Cerebellar cortex (tissue), 1 donor: ENCODE measurements at regions not wholly inside any gene's neighbourhood (a gene's known extent, or its start where the extent isn't known, plus 50 kb on each side); places are given as distances from the start of the nearest gene placed in this dataset.

Experiments used
- DNase-seq: peaks from one replicate; pipeline ENCODE4 v3.0.0-alpha.2; 2015; ENCODE audit warnings: low spot score

DNA sequence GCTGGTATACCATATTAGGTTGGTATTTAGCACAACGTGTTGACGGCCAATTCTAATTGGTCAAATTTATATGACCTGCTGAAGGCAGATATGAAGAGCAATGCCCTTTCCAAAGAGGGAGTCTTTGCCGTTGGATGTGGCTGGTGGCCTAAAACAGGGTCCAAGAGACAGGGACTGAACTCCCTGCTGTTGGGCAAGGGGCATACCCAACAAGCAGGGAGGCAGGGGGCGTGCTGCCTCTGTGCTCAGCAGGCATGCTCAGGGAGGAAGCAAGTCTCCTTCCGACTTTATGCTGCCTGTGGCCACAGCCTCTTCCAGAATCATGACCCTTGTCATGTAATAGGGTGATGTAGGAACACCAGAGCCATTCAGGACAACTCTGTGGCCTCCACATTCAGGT, 167.7 kb upstream of the NPVF start:
- DNase-seq = no peak

GRCh38 chr7:25396668-25397067, 168.4 kb upstream of the NPVF start:
- no peak for DNase-seq

GRCh38 chr7:25398418-25398817, 170.1 kb upstream of the NPVF start:
- DNase-seq = no peak

GRCh38 chr7:25399000-25399750, 170.9 kb upstream of the NPVF start:
- DNase-seq = no peak

DNA sequence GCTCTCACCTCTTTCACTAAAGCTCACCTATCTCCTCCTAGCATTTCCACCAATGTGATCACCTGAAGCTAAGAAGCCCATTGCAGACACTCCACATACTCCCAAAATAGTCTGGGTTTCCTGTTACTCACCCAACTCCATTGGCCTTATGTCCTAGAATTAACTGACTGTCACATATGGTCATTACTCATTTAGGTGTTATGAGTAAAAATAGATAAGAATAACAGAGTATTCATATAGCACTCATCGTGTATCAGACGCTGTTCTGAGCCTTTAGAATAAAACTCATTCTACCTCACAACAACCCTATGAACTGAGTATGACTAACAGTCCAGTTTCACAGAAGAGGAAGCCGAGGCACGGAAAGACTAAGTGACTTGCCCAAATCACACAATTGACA, 174.2 kb upstream of the NPVF start:
- no peak for DNase-seq

GRCh38 chr7:25405736-25406135, 177.4 kb upstream of the NPVF start:
- DNase-seq = no peak

DNA sequence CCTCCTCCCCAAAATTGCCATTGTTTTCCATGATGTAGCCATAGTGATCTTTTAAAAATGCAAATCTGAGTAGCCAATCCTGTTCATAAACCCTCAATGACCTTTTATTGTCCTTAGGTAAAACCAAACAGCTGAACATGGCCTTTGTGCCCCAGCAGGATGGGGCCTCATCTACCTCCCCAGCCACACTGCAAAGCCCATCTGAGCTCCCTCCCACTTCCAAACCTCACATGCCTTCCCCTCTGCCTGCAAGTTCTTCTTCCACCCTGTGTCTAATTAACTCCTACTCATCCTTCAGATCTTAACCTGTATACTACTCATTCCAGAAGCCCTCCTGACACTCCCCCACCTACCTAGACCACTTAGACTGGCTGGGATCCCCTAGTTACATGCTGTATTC, 178.8 kb upstream of the NPVF start:
- DNase-seq = no peak

DNA sequence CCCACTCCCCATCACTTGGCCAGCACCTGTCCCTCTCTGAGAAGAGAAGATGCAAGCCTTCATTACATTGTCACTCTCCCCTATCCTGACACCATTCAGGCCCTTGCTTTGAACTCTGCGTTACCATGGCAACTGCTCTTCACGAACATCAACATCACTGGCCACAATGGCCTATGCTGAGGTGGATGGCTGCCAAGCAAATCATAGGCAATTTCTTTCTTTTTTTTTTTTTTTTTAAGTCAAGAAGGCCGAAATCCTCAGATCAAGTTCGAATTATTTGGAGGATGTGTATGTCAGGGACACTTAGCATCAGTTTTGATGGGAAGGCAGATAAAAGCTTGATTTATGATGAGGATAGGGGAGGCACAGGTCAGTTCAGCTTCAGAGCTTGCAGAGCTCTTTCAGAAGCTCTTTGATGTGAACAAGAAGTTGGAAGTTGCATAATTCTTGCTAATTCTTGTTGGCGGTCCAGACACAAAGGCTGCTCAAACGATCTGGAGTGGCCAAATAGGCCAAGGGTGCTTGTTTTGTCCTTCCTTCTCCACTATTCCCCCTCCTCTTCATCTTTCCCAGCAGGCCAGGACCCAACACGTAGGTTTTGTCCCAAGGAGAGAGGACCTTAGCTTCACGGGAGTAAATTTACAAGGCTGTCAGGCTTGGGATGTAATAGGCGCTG, 179.9 kb upstream of the NPVF start:
- no peak for DNase-seq

GRCh38 chr7:25408876-25409275, 180.6 kb upstream of the NPVF start:
- DNase-seq = no peak

GRCh38 chr7:25409897-25410636, 181.8 kb upstream of the NPVF start:
- DNase-seq = no peak

DNA sequence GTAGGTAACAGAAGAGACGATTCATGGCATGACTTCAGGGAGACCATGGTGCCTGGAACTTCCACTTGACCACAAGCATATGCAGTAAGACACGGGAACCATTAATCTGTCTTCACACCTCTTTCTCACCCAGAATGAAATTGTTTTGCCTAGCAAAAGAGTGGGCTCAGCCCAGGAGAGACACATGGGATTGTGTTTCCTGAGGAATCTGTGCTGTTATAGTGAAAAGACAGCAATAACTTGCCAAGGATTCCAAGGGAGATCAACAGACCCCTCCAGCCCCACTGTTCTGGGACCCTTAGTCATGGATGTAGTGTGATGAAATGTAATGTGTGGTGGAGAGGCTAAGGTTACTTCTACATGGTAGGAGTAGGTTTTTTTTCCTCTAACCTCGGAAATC, 192.5 kb upstream of the NPVF start:
- DNase-seq = no peak

- no peak for DNase-seq
Observed at GRCh38 chr7:25424113-25424512, 195.8 kb upstream of the NPVF start.

GRCh38 chr7:25424855-25425254, 196.6 kb upstream of the NPVF start:
- no peak for DNase-seq

DNA sequence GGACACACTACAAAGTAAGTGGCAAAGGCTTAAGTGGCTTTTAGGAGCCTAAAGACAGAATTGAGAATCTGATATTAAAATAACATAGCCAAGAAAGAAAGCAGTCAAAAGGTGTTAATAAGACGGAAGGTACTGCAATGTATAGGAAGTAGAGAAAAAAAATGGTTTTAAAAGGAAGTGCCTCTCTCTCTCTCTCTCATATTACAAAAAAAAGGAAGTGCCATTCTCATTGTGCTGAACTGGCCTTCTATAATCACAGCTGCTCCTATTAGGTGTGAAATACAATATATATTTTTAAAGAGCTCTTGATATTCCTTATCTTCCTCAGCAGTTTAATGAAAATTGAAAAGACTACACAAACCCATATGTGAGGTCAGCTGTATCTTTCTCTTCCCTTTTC, 199.4 kb upstream of the NPVF start:
- no peak for DNase-seq

GRCh38 chr7:25429731-25430130, 201.4 kb upstream of the NPVF start:
- no peak for DNase-seq

DNA sequence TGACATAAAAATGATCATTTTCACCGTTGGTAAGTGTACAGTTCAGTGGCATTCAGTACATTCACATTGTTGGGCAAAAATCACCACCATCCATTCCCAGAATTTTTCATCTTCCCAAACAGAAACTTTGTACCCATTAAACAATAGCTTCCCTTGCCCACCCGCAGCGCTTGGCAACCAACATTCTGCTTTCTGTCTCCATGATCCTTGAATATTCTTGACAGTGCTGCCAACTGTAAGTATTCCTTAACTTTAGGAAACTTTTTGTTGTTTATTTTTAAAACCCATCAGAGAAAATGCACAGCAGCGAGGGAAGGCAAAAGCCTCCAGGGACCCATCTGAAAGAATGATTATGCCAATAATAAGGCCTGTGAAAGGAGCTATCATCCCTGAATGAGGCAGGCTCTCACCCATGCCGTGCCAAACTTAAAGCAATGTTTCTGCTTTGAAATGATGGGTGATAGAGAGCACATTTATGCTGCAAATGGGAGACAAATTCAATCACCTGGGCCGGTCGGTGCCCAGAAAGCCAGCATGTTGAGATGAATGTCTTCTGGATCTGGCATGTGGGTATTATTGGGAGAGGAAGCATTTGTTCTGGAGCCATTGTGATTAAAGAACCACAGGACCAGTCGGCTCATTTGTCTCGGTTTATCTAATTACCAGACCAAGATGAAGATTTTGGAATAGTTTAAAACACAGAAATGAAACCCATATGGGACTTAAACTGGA, 202.1 kb upstream of the NPVF start:
- DNase-seq = no peak

GRCh38 chr7:25431956-25432450, 203.7 kb upstream of the NPVF start:
- no peak for DNase-seq

- no peak for DNase-seq
Observed at GRCh38 chr7:25432807-25433206, 204.5 kb upstream of the NPVF start.

DNA sequence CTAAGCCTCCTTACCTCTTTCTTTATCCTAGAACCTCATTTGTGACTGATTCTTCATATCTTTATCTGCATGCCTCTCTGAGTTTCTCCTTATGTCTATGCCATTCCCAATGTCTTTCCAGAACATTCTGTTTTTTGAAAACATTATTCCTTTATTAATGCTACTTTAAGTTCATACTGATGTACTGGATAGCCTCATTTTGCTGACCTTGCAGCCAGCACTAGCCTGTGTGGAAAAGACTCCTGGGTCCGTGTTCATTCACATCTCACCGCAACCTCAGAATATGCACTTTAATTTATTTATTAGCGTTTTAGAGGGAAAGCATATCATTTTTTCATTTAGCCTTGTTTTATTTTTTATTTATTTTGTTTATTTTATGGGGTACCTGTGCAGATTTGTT, 208.1 kb upstream of the NPVF start:
- DNase-seq = no peak

DNA sequence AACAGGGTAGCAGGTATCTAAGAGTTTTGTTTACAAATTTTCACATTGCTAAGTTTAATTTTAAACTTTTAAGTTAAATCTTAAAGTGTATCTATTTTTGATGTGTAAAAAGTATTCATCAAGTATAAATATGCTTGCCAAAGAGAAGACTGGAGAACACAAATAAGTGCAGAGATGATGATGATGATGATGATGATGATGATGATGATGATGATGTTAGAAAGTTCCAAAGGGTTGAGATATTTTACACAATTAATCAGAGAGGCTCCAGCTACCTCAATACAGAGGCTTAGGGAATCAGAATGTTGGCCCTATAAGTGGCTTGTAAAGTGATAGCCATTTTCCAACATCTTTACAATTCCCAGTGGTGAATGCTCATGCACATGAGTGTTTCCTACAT, 209.0 kb upstream of the NPVF start:
- DNase-seq = no peak

- DNase-seq = no peak
Observed at GRCh38 chr7:25444991-25445390, 216.7 kb upstream of the NPVF start.

- DNase-seq = no peak
Observed at GRCh38 chr7:25448301-25448700, 220.0 kb upstream of the NPVF start.
